ACC112 (cell line): ENCODE measurements at regions not wholly inside any gene's neighbourhood (a gene's known extent, or its start where the extent isn't known, plus 50 kb on each side); places are given as distances from the start of the nearest gene placed in this dataset.

Experiments
- H2AFZ ChIP-seq: fragments of 200-600 bp; sonication (generic); one replicate; pipeline ENCODE4 v1.6.0; 2017; ENCODE audit warnings: antibody characterized with exemption, low read length; ENCODE audit not compliant: unreplicated experiment
- H3K27ac ChIP-seq: fragments of 200-600 bp; sonication (generic); 2 replicates; pipeline ENCODE4 v1.5.1; 2014; ENCODE audit warnings: low read depth, mild to moderate bottlenecking, antibody characterized with exemption, low read length, moderate library complexity
- H3K27me3 ChIP-seq: fragments of 200-600 bp; sonication (generic); 2 replicates; pipeline ENCODE4 v1.6.1; 2014; ENCODE audit warnings: mild to moderate bottlenecking, antibody characterized with exemption, low read length, moderate library complexity, mixed read lengths; ENCODE audit not compliant: insufficient read depth
- H3K36me3 ChIP-seq: fragments of 200-600 bp; sonication (generic); 2 replicates; pipeline ENCODE4 v1.6.1; 2016; ENCODE audit warnings: mild to moderate bottlenecking, antibody characterized with exemption, low read length, moderate library complexity, mixed read lengths; ENCODE audit not compliant: insufficient read depth
- H3K4me1 ChIP-seq: fragments of 200-600 bp; sonication (generic); one replicate; pipeline ENCODE4 v1.6.1; 2016; ENCODE audit warnings: low read length, mixed read lengths; ENCODE audit not compliant: insufficient read depth, unreplicated experiment, control insufficient read depth
- H3K4me3 ChIP-seq: fragments of 200-600 bp; sonication (generic); 2 replicates; pipeline ENCODE4 v1.5.1; 2014; ENCODE audit warnings: mild to moderate bottlenecking, low read depth, low read length
- H3K79me2 ChIP-seq: fragments of 200-600 bp; sonication (generic); one replicate; pipeline ENCODE4 v1.6.0; 2016; ENCODE audit warnings: low read length; ENCODE audit not compliant: control insufficient read depth, unreplicated experiment, insufficient read depth

GRCh38 chr15:81916451-81916850 is 129.4 kb downstream of the MEX3B start:
- 0 out of 2 replicates have a peak, but pooled peaks cover 2% of the 10 kb centered on the region for H3K27me3 ChIP-seq
- H2AFZ ChIP-seq, result no peak overlapping the region
- H3K36me3 ChIP-seq, result no peaks in the 10 kb centered on the region
- no peak overlapping the region for H3K27ac ChIP-seq
- H3K4me3 ChIP-seq, result no peak overlapping the region
- H3K79me2 ChIP-seq, result no peaks in the 10 kb centered on the region
- H3K4me1 ChIP-seq, result no peaks in the 10 kb centered on the region

GRCh38 chr15:81915990-81916389 is 129.8 kb downstream of the MEX3B start:
- H3K79me2 ChIP-seq, result no peaks in the 10 kb centered on the region
- 0 out of 2 replicates have a peak, but pooled peaks cover 3% of the 10 kb centered on the region for H3K27me3 ChIP-seq
- H3K36me3 ChIP-seq, result no peaks in the 10 kb centered on the region
- no peak overlapping the region for H3K4me3 ChIP-seq
- no peak overlapping the region for H2AFZ ChIP-seq
- no peak overlapping the region for H3K27ac ChIP-seq
- no peaks in the 10 kb centered on the region for H3K4me1 ChIP-seq

- Histone ChIP-seq H2AFZ (no peak overlapping the region), H3K36me3 (no peaks in the 10 kb centered on the region), H3K79me2 (no peaks in the 10 kb centered on the region), H3K27ac (no peak overlapping the region), H3K27me3 (0 out of 2 replicates have a peak, but pooled peaks cover 3% of the 10 kb centered on the region), H3K4me1 (no peaks in the 10 kb centered on the region), H3K4me3 (no peak overlapping the region)
Measured at GRCh38 chr15:81914734-81915256, 131.0 kb downstream of the MEX3B start.

GRCh38 chr15:81914333-81914732 is 131.5 kb downstream of the MEX3B start:
- Histone ChIP-seq H3K27me3 (0 out of 2 replicates have a peak, but pooled peaks cover 3% of the 10 kb centered on the region), H3K36me3 (no peaks in the 10 kb centered on the region), H3K4me1 (no peaks in the 10 kb centered on the region), H3K27ac (no peak overlapping the region), H3K4me3 (no peak overlapping the region), H2AFZ (no peak overlapping the region), H3K79me2 (no peaks in the 10 kb centered on the region)

GRCh38 chr15:81911022-81911971 is 134.5 kb downstream of the MEX3B start:
- Histone ChIP-seq H3K79me2 (no peaks in the 10 kb centered on the region), H2AFZ (no peak overlapping the region), H3K4me1 (no peaks in the 10 kb centered on the region), H3K4me3 (no peak overlapping the region), H3K27me3 (0 out of 2 replicates have a peak, but pooled peaks cover 8% of the 10 kb centered on the region), H3K36me3 (no peaks in the 10 kb centered on the region), H3K27ac (no peak overlapping the region)

- Histone ChIP-seq H3K27ac (no peak overlapping the region), H3K36me3 (no peaks in the 10 kb centered on the region), H3K27me3 (0 out of 2 replicates have a peak, but pooled peaks cover 9% of the 10 kb centered on the region), H2AFZ (no peak overlapping the region), H3K4me1 (no peaks in the 10 kb centered on the region), H3K79me2 (no peaks in the 10 kb centered on the region), H3K4me3 (no peak overlapping the region)
Measured at GRCh38 chr15:81910355-81911021, 135.3 kb downstream of the MEX3B start.

GRCh38 chr15:81909011-81909358 is 136.8 kb downstream of the MEX3B start:
- H3K27me3 ChIP-seq, result 0 out of 2 replicates have a peak, but pooled peaks cover 11% of the 10 kb centered on the region
- H3K36me3 ChIP-seq, result no peaks in the 10 kb centered on the region
- H2AFZ ChIP-seq, result no peak overlapping the region
- H3K79me2 ChIP-seq, result no peaks in the 10 kb centered on the region
- H3K4me3 ChIP-seq, result no peak overlapping the region
- no peaks in the 10 kb centered on the region for H3K4me1 ChIP-seq
- H3K27ac ChIP-seq, result no peak overlapping the region

- H2AFZ ChIP-seq, result no peak overlapping the region
- no peak overlapping the region for H3K27ac ChIP-seq
- H3K4me3 ChIP-seq, result no peak overlapping the region
- 0 out of 2 replicates have a peak, but pooled peaks cover 11% of the 10 kb centered on the region for H3K27me3 ChIP-seq
- no peaks in the 10 kb centered on the region for H3K36me3 ChIP-seq
- H3K4me1 ChIP-seq, result no peaks in the 10 kb centered on the region
- no peaks in the 10 kb centered on the region for H3K79me2 ChIP-seq
Measured at GRCh38 chr15:81908111-81908510, 137.7 kb downstream of the MEX3B start.

- H3K36me3 ChIP-seq, result no peaks in the 10 kb centered on the region
- no peak overlapping the region for H3K4me3 ChIP-seq
- H3K27ac ChIP-seq, result no peak overlapping the region
- no peaks in the 10 kb centered on the region for H3K79me2 ChIP-seq
- no peak overlapping the region for H2AFZ ChIP-seq
- no peaks in the 10 kb centered on the region for H3K4me1 ChIP-seq
- H3K27me3 ChIP-seq, result 0 out of 2 replicates have a peak, but pooled peaks cover 11% of the 10 kb centered on the region
Measured at GRCh38 chr15:81907521-81907920, 138.3 kb downstream of the MEX3B start.

- Histone ChIP-seq H3K4me1 (no peaks in the 10 kb centered on the region), H3K27me3 (0 out of 2 replicates have a peak, but pooled peaks cover 8% of the 10 kb centered on the region), H3K4me3 (no peak overlapping the region), H3K79me2 (no peaks in the 10 kb centered on the region), H3K36me3 (no peaks in the 10 kb centered on the region), H3K27ac (no peak overlapping the region), H2AFZ (no peak overlapping the region)
Measured at GRCh38 chr15:81905889-81906288, 139.9 kb downstream of the MEX3B start.
